Gastroesophageal sphincter (tissue), 4 donors: ENCODE measurements at regions not wholly inside any gene's neighbourhood (a gene's known extent, or its start where the extent isn't known, plus 50 kb on each side); places are given as distances from the start of the nearest gene placed in this dataset.

Source experiments
- ATAC-seq: fragments of 150-250 bp; one replicate; pipeline ENCODE4 v1.9.1; 2016; ENCODE audit warnings: mild to moderate bottlenecking, moderate library complexity
- H3K27ac ChIP-seq, 4 donors: fragments of 200-600 bp; sonication (generic) in 3 of 4; 1 replicate in 3 of 4; 2 replicates in 1 of 4; pipeline ENCODE4 v1.5.1; 2016 to 2019
- H3K27me3 ChIP-seq: fragments of 200-600 bp; sonication (generic); one replicate; pipeline ENCODE4 v1.5.1; 2019
- H3K36me3 ChIP-seq, 2 donors: fragments of 200-600 bp; sonication (generic); one replicate each; pipeline ENCODE4 v1.5.1; 2019; ENCODE audit warnings: control low read depth in 1 of 2
- H3K4me1 ChIP-seq, 3 donors: fragments of 200-600 bp; sonication (generic); 1 replicate in 2 of 3; 2 replicates in 1 of 3; pipeline ENCODE4 v1.5.1; 2016 to 2019; ENCODE audit warnings: control low read depth in 2 of 3
- H3K4me3 ChIP-seq, 2 donors: fragments of 200-600 bp; sonication (generic); one replicate each; pipeline ENCODE4 v1.5.1; 2019; ENCODE audit warnings: mild to moderate bottlenecking in 1 of 2, moderate library complexity in 1 of 2
- H3K9me3 ChIP-seq, 3 donors: fragments of 200-600 bp; sonication (generic); one replicate each; pipeline ENCODE4 v1.5.1; 2017 to 2019; ENCODE audit warnings: control low read depth in 2 of 3
- CTCF ChIP-seq, 4 experiments: fragments of 200-600 bp in 2 of 4; fragments of 450-650 bp in 2 of 4; sonication (generic) in 1 of 4; IDR thresholded peaks; one replicate each; pipeline ENCODE4 v1.5.1; 2017 to 2019; ENCODE audit warnings: antibody characterized with exemption in 4 of 4, mild to moderate bottlenecking in 2 of 4, moderate library complexity in 2 of 4
- EP300 ChIP-seq: sonication (generic); formaldehyde crosslinking; IDR thresholded peaks from one replicate; pipeline ENCODE4 v1.6.1; 2017; ENCODE audit warnings: antibody characterized with exemption, mild to moderate bottlenecking
- POLR2A ChIP-seq, 2 donors: fragments of 450-650 bp; IDR thresholded peaks; one replicate each; pipeline ENCODE4 v1.6.1; 2017; ENCODE audit warnings: antibody characterized with exemption in 2 of 2, mild to moderate bottlenecking in 2 of 2, moderate library complexity in 1 of 2
- POLR2AphosphoS5 ChIP-seq: sonication (generic); formaldehyde crosslinking; IDR thresholded peaks from one replicate; pipeline ENCODE4 v1.6.1; 2017; ENCODE audit warnings: antibody characterized with exemption
- WGBS, 2 donors: methylation state at CpG; one replicate each; pipeline ENCODE4 v1.1.5; 2018; ENCODE audit warnings: low coverage in 1 of 2; 5-methylcytosine and 5-hydroxymethylcytosine counted together

GRCh38 chr5:27221410-27221809, 183.0 kb upstream of the CDH9 start:
- ATAC-seq = no peak
- Histone ChIP-seq H3K27ac (no peak overlapping the region), H3K4me1 (no peaks in the 10 kb centered on the region), H3K4me3 (no peak overlapping the region), H3K27me3 (no peaks in the 10 kb centered on the region), H3K9me3 (no peaks in the 10 kb centered on the region), H3K36me3 (no peaks in the 10 kb centered on the region)
- 79 to 100% methylated on average over 1 of the region's 1 CpG for WGBS, 2 donors
- TF ChIP-seq CTCF (IDR thresholded peaks at IDR 0.05) (no peak), POLR2A (IDR thresholded peaks at IDR 0.05) (no peak), EP300 (no peak), POLR2AphosphoS5 (no peak)

- Histone ChIP-seq H3K4me3 (no peak overlapping the region), H3K36me3 (no peaks in the 10 kb centered on the region), H3K4me1 (no peaks in the 10 kb centered on the region), H3K27me3 (no peaks in the 10 kb centered on the region), H3K9me3 (no peaks in the 10 kb centered on the region), H3K27ac (no peak overlapping the region)
- no peak for TF ChIP-seq POLR2A (IDR thresholded peaks at IDR 0.05)
- no peak for TF ChIP-seq POLR2AphosphoS5
- TF ChIP-seq EP300 = no peak
- no peak for TF ChIP-seq CTCF (IDR thresholded peaks at IDR 0.05)
- no peak for ATAC-seq
- WGBS, 2 donors = 85 to 91% methylated on average over 4 of the region's 4 CpGs
These were observed 182.4 kb upstream of the CDH9 start for GRCh38 chr5:27220752-27221151.

GRCh38 chr5:27217977-27218376, 179.6 kb upstream of the CDH9 start:
- Histone ChIP-seq H3K27me3 (no peaks in the 10 kb centered on the region), H3K4me1 (no peaks in the 10 kb centered on the region), H3K36me3 (no peaks in the 10 kb centered on the region), H3K4me3 (no peak overlapping the region), H3K27ac (no peak overlapping the region), H3K9me3 (no peaks in the 10 kb centered on the region)
- 95% methylated on average over 3 of the region's 7 CpGs; no CpG with 5 or more reads in 1 of the 2 donors for WGBS, 2 donors
- TF ChIP-seq CTCF (IDR thresholded peaks at IDR 0.05) = no peak
- no peak for TF ChIP-seq POLR2AphosphoS5
- ATAC-seq = no peak

GRCh38 chr5:27217155-27217956, 179.0 kb upstream of the CDH9 start:
- WGBS, 2 donors = 81 to 88% methylated on average over 4 to 14 of the region's 15 CpGs
- H3K27me3 ChIP-seq = no peaks in the 10 kb centered on the region
- H3K9me3 ChIP-seq = no peaks in the 10 kb centered on the region
- H3K27ac ChIP-seq = no peak overlapping the region
- ATAC-seq = no peak
- H3K36me3 ChIP-seq = no peaks in the 10 kb centered on the region
- H3K4me3 ChIP-seq = no peak overlapping the region
- TF ChIP-seq POLR2AphosphoS5 (no peak), POLR2A (IDR thresholded peaks at IDR 0.05) (no peak), CTCF (IDR thresholded peaks at IDR 0.05) (no peak), EP300 (no peak)
- no peaks in the 10 kb centered on the region for H3K4me1 ChIP-seq

GRCh38 chr5:27216367-27216950, 178.1 kb upstream of the CDH9 start:
- Histone ChIP-seq H3K4me3 (no peak overlapping the region), H3K27me3 (no peaks in the 10 kb centered on the region), H3K4me1 (no peaks in the 10 kb centered on the region), H3K9me3 (no peaks in the 10 kb centered on the region), H3K27ac (no peak overlapping the region), H3K36me3 (no peaks in the 10 kb centered on the region)
- no peak for ATAC-seq
- no peak for TF ChIP-seq POLR2A (IDR thresholded peaks at IDR 0.05)
- no peak for TF ChIP-seq CTCF (IDR thresholded peaks at IDR 0.05)
- no peak for TF ChIP-seq POLR2AphosphoS5
- no peak for TF ChIP-seq EP300
- 75% methylated on average over 3 of the region's 3 CpGs; no CpG with 5 or more reads in 1 of the 2 donors for WGBS, 2 donors
